Stimulated activated CD4-positive, alpha-beta T cell treated with anti-CD3 and anti-CD28 coated beads, Interleukin-4, amount 100 ng/mL, for 1 hour (primary cell): ENCODE measurements at regions not wholly inside any gene's neighbourhood (a gene's known extent, or its start where the extent isn't known, plus 50 kb on each side); places are given as distances from the start of the nearest gene placed in this dataset.
"Not testable (repeated sequence)": the region's sequence is repeated elsewhere in the genome, so short reads cannot be mapped to it uniquely, and the experiment has no call there.

ENCODE experiments used
- DNase-seq: peaks from one replicate; pipeline ENCODE4 v3.0.0-alpha.2; 2020

GRCh38 chr5:124973661-124974060 is 227.2 kb upstream of the ZNF608 start:
- DNase-seq: no peak

GRCh38 chr5:124976086-124976485 is 229.6 kb upstream of the ZNF608 start:
- DNase-seq: no peak

- no peak for DNase-seq
These were observed 232.8 kb upstream of the ZNF608 start for GRCh38 chr5:124979251-124979650.

- DNase-seq: no peak
These were observed 233.9 kb upstream of the ZNF608 start for GRCh38 chr5:124980163-124980941.

- DNase-seq: no peak
These were observed 235.5 kb upstream of the ZNF608 start for GRCh38 chr5:124981901-124982300.

GRCh38 chr5:124986170-124986569 is 239.7 kb upstream of the ZNF608 start:
- DNase-seq: no peak

- DNase-seq: no peak
These were observed 240.2 kb upstream of the ZNF608 start for GRCh38 chr5:124986667-124987066.

GRCh38 chr5:124987786-124988185 is 241.3 kb upstream of the ZNF608 start:
- DNase-seq: not testable (repeated sequence)

GRCh38 chr5:124990723-124991122 is 244.3 kb upstream of the ZNF608 start:
- no peak for DNase-seq

GRCh38 chr5:124995421-124995820 is 249.0 kb upstream of the ZNF608 start:
- no peak for DNase-seq

GRCh38 chr5:124996023-124996763 is 249.8 kb upstream of the ZNF608 start:
- DNase-seq: no peak

- DNase-seq: no peak
These were observed 250.3 kb upstream of the ZNF608 start for GRCh38 chr5:124996764-124997077.

- no peak for DNase-seq
These were observed 250.9 kb upstream of the ZNF608 start for GRCh38 chr5:124997186-124997893.

GRCh38 chr5:124998520-124998919 is 252.1 kb upstream of the ZNF608 start:
- DNase-seq: no peak

GRCh38 chr5:125002727-125003598 is 256.5 kb upstream of the ZNF608 start:
- DNase-seq: no peak

- DNase-seq: no peak
These were observed 257.6 kb upstream of the ZNF608 start for GRCh38 chr5:125004009-125004408.

GRCh38 chr5:125005266-125005665 is 258.8 kb upstream of the ZNF608 start:
- DNase-seq: no peak

- DNase-seq: no peak
These were observed 259.7 kb upstream of the ZNF608 start for GRCh38 chr5:125006011-125006685.

GRCh38 chr5:125010356-125010755 is 263.9 kb upstream of the ZNF608 start:
- DNase-seq: no peak

- DNase-seq: no peak
These were observed 264.6 kb upstream of the ZNF608 start for GRCh38 chr5:125011014-125011413.

- DNase-seq: no peak
These were observed 265.0 kb upstream of the ZNF608 start for GRCh38 chr5:125011419-125011818.

- no peak for DNase-seq
These were observed 265.5 kb upstream of the ZNF608 start for GRCh38 chr5:125011947-125012346.
